WI38 (cell line): ENCODE measurements at regions not wholly inside any gene's neighbourhood (a gene's known extent, or its start where the extent isn't known, plus 50 kb on each side); places are given as distances from the start of the nearest gene placed in this dataset.

Source experiments
- H3K4me3 ChIP-seq: 2 replicates; pipeline ENCODE4 v1.5.1; 2011; ENCODE audit warnings: low read depth, mild to moderate bottlenecking, control low read depth, low read length
- TF ChIP-seq, protein P1 (sequence below): IDR thresholded peaks from 2 replicates; pipeline ENCODE4 v1.5.1; 2012; ENCODE audit warnings: low read depth, mild to moderate bottlenecking, control low read depth, low read length

- no peak overlapping the region for H3K4me3 ChIP-seq
- TF ChIP-seq, protein P1, sequence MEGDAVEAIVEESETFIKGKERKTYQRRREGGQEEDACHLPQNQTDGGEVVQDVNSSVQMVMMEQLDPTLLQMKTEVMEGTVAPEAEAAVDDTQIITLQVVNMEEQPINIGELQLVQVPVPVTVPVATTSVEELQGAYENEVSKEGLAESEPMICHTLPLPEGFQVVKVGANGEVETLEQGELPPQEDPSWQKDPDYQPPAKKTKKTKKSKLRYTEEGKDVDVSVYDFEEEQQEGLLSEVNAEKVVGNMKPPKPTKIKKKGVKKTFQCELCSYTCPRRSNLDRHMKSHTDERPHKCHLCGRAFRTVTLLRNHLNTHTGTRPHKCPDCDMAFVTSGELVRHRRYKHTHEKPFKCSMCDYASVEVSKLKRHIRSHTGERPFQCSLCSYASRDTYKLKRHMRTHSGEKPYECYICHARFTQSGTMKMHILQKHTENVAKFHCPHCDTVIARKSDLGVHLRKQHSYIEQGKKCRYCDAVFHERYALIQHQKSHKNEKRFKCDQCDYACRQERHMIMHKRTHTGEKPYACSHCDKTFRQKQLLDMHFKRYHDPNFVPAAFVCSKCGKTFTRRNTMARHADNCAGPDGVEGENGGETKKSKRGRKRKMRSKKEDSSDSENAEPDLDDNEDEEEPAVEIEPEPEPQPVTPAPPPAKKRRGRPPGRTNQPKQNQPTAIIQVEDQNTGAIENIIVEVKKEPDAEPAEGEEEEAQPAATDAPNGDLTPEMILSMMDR, result no peak
Observed at GRCh38 chr20:10824750-10825500, 151.1 kb upstream of the JAG1 start.

DNA sequence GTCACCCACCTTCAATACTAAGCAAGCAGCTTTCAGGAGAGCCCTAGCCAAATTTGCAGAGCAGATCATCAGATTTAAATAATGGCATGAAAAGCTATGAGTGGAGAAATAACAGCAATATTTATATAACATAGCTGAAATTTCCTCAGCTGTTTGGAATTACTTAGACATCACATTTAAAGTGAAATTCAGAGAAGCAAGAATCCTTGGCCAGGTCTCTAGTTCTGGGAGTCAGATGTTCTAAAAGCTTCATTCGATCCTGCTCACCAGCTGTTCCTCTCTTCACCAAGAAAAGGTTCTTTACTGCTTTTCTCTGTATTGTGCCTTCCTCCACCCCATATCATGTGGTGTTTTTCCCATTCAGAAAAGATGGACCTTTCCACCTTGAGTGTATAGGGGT is 152.3 kb upstream of the JAG1 start:
- TF ChIP-seq, protein P1, result no peak
- no peak overlapping the region for H3K4me3 ChIP-seq

- no peak overlapping the region for H3K4me3 ChIP-seq
- TF ChIP-seq, protein P1, result no peak
Observed at GRCh38 chr20:10828180-10828579, 154.4 kb upstream of the JAG1 start.

DNA sequence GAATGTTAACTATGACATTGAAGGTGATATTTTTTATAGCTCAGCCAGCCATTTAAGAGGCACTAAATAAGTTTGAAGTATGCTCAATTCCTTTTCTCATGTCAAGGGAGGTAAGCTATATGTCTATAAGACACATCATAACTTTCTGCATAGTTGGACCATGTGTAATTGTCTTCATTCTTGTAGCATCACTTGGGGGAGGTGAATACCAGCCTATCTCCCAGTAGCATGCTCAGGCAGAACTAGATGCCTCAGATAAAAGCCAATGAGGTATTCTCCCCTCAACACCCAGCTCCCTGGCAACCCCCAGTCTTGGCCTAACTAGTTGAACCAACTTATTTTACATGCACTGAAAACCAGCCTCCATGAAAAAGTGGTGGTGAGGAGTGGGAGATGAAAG is 158.3 kb upstream of the JAG1 start:
- TF ChIP-seq, protein P1, result no peak

GRCh38 chr20:10837901-10838300 is 164.1 kb upstream of the JAG1 start:
- TF ChIP-seq, protein P1, result no peak

More for the DNA sequence above, 158.3 kb upstream of the JAG1 start:
- H3K4me3 ChIP-seq, result no peak overlapping the region

GRCh38 chr20:10842116-10842515 is 168.3 kb upstream of the JAG1 start:
- TF ChIP-seq, protein P1, result no peak
- H3K4me3 ChIP-seq, result no peak overlapping the region

More at GRCh38 chr20:10837901-10838300, 164.1 kb upstream of the JAG1 start:
- no peak overlapping the region for H3K4me3 ChIP-seq

DNA sequence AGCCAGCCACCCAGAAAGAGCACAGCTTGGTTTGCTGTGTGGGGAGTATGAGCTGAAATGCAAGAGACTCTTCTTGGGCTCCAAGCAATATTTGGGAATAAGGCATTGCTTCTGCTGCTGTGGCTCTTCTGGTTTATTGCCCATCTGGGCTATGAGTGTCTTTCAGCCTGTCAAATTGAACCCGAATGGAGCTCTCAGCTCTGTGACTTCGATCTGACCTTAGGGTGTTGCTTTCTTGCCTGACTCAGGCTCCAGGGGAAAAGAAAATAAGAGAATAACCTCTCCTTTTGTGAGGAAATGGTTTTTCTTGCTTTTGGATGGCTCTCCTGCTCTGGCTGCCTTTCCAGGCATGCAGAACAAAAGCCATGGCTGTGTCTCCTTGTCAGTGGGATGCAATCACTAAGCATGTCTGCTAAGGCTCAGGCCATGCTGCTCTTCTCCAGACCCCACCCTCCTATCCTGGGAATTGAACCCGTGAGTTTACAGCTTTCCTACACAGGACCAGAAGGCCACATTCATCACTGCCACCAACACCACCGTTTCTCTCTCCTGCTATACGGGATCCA is 169.4 kb upstream of the JAG1 start:
- TF ChIP-seq, protein P1, result no peak
- H3K4me3 ChIP-seq, result no peak overlapping the region
